Ovary (tissue), 3 donors: ENCODE measurements at regions not wholly inside any gene's neighbourhood (a gene's known extent, or its start where the extent isn't known, plus 50 kb on each side); places are given as distances from the start of the nearest gene placed in this dataset.

Source experiments
- EP300 ChIP-seq: sonication (generic); formaldehyde crosslinking; IDR thresholded peaks from one replicate; pipeline ENCODE4 v1.6.1; 2017; ENCODE audit warnings: antibody characterized with exemption
- POLR2A ChIP-seq: fragments of 450-650 bp; IDR thresholded peaks from one replicate; pipeline ENCODE4 v1.6.1; 2017; ENCODE audit warnings: antibody characterized with exemption, mild to moderate bottlenecking, moderate library complexity
- TF ChIP-seq, protein P1 (sequence below), 3 donors: fragments of 450-650 bp in 2 of 3; fragments of 200-600 bp in 1 of 3; IDR thresholded peaks; one replicate each; pipeline versions ENCODE4 v1.5.1 to v1.8.0; 2016 to 2022; ENCODE audit warnings: antibody characterized with exemption in 3 of 3, mild to moderate bottlenecking in 1 of 3
- donor health status: DM: no; HTN: no; CAD: no.

DNA sequence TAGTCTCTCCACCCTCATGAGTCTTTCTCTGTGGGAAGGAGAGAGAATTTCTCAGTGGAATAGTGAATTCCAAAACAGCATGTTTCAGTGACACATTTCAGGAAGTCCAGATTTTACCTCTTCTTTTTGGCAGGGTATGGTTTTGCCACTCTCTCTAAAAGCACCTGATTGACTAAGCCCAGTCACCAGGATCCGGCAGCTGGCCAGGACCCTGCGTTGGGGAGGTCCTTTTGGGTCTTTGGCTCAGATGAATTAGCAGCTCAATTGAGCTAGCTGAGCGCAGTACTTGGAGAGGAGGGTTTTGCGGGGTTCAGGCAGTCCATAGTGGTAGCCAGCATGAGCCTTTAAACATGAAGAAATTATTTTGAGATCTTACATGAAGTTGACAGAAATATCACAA, 548.2 kb downstream of the PDCD6IP start:
- TF ChIP-seq, protein P1, sequence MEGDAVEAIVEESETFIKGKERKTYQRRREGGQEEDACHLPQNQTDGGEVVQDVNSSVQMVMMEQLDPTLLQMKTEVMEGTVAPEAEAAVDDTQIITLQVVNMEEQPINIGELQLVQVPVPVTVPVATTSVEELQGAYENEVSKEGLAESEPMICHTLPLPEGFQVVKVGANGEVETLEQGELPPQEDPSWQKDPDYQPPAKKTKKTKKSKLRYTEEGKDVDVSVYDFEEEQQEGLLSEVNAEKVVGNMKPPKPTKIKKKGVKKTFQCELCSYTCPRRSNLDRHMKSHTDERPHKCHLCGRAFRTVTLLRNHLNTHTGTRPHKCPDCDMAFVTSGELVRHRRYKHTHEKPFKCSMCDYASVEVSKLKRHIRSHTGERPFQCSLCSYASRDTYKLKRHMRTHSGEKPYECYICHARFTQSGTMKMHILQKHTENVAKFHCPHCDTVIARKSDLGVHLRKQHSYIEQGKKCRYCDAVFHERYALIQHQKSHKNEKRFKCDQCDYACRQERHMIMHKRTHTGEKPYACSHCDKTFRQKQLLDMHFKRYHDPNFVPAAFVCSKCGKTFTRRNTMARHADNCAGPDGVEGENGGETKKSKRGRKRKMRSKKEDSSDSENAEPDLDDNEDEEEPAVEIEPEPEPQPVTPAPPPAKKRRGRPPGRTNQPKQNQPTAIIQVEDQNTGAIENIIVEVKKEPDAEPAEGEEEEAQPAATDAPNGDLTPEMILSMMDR (IDR thresholded peaks at IDR 0.05), result no peak
- no peak for TF ChIP-seq POLR2A
- TF ChIP-seq EP300, result no peak
